ENCODE measurements at regions not wholly inside any gene's neighbourhood (a gene's known extent, or its start where the extent isn't known, plus 50 kb on each side); places are given as distances from the start of the nearest gene placed in this dataset.

DNA sequence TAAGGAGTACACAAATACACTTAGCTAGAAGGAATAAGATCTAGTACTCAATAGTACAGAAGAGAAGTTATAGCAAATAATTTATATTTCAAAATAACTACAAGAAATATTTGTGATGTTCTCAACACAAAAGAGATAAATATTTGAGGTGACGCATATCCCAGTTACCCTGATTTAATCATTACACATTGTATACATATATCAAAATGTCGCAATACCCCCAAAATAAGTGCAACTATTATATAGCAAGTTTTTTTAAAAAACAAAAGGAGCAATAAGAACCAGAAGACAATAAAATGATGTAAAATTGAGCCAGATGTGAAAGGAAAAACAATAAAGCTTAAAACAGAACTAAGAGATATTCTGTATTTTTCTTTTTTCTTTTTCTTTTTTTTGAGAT, 59.3 kb upstream of the KIAA1217 start:
- TF ChIP-seq, protein P1, sequence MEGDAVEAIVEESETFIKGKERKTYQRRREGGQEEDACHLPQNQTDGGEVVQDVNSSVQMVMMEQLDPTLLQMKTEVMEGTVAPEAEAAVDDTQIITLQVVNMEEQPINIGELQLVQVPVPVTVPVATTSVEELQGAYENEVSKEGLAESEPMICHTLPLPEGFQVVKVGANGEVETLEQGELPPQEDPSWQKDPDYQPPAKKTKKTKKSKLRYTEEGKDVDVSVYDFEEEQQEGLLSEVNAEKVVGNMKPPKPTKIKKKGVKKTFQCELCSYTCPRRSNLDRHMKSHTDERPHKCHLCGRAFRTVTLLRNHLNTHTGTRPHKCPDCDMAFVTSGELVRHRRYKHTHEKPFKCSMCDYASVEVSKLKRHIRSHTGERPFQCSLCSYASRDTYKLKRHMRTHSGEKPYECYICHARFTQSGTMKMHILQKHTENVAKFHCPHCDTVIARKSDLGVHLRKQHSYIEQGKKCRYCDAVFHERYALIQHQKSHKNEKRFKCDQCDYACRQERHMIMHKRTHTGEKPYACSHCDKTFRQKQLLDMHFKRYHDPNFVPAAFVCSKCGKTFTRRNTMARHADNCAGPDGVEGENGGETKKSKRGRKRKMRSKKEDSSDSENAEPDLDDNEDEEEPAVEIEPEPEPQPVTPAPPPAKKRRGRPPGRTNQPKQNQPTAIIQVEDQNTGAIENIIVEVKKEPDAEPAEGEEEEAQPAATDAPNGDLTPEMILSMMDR (IDR thresholded peaks at IDR 0.05), result no peak
- no peak for TF ChIP-seq POLR2A (IDR thresholded peaks at IDR 0.05)
- TF ChIP-seq POLR2AphosphoS5 (IDR thresholded peaks at IDR 0.05), result no peak
- TF ChIP-seq EP300 (IDR thresholded peaks at IDR 0.05), result no peak
